ENCODE measurements at regions not wholly inside any gene's neighbourhood (a gene's known extent, or its start where the extent isn't known, plus 50 kb on each side); places are given as distances from the start of the nearest gene placed in this dataset.

- no peak for TF ChIP-seq ZBTB33 (IDR thresholded peaks at IDR 0.05; ENCODE audit: extremely low read depth, insufficient replicate concordance, low read length)
- TF ChIP-seq EGR1 (IDR thresholded peaks at IDR 0.05; ENCODE audit: low read depth) = no peak
- no peak for TF ChIP-seq TCF7L2 (IDR thresholded peaks at IDR 0.05; ENCODE audit: borderline replicate concordance, extremely low read depth, insufficient read depth, insufficient read length)
- no peak for TF ChIP-seq CEBPB (IDR thresholded peaks at IDR 0.05; ENCODE audit: low read depth)
- TF ChIP-seq, protein P1, sequence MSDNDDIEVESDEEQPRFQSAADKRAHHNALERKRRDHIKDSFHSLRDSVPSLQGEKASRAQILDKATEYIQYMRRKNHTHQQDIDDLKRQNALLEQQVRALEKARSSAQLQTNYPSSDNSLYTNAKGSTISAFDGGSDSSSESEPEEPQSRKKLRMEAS (IDR thresholded peaks at IDR 0.05) = no peak
- no peak for TF ChIP-seq EZH2phosphoT487 (IDR thresholded peaks at IDR 0.05; ENCODE audit: borderline replicate concordance)
Observed at GRCh38 chr10:10703382-10703781, 314.3 kb upstream of the CELF2 start (continued).

- no peaks in the 10 kb centered on the region for H3K79me2 ChIP-seq (ENCODE audit: insufficient read depth, low read length)
- DNase-seq (ENCODE audit: low read depth, low spot score) (no peak), ATAC-seq (no peak)
- H3K9me3 ChIP-seq (ENCODE audit: control insufficient read depth in 1 of 2, insufficient read depth in 1 of 2, low read depth in 1 of 2, low read length in 2 of 2) = peaks cover 4 to 38% of the 10 kb centered on the region in 2 experiments; a peak in 2 of 4 replicates
- no peaks in the 10 kb centered on the region for H3K36me3 ChIP-seq (ENCODE audit: control insufficient read depth in 1 of 2, insufficient read depth in 2 of 2, low read length in 2 of 2)
- H3K27ac ChIP-seq (ENCODE audit: low read depth, low read length) = no peak overlapping the region
- H3K9me2 ChIP-seq (ENCODE audit: insufficient read depth) = no peaks in the 10 kb centered on the region
- no peaks in the 10 kb centered on the region for H3K27me3 ChIP-seq (ENCODE audit: insufficient read depth, low read length)
- no TSS peak for BruUV-seq (replicated peaks)
- no peak overlapping the region for H3K4me2 ChIP-seq (ENCODE audit: low read length)
- RAD21 ChIA-PET (ENCODE audit: low non-redundant PET in 1 of 2, low total read pairs in 2 of 2, uncharacterized antibody in 2 of 2, unreplicated experiment in 2 of 2) = no interaction called here
- POLR2A ChIA-PET = no interaction called here
- H2AFZ ChIP-seq (ENCODE audit: low read depth, low read length, poor library complexity, severe bottlenecking) = no peak overlapping the region
- TF ChIP-seq, protein P1 (IDR thresholded peaks at IDR 0.05) = no peak
- TF ChIP-seq YY1 (IDR thresholded peaks at IDR 0.05; ENCODE audit: extremely low read depth, insufficient replicate concordance, low read depth, low read length) = no peak
- H4K20me1 ChIP-seq (ENCODE audit: insufficient read depth) = no peaks in the 10 kb centered on the region
- intact Hi-C loops (cut with micrococcal nuclease) = no loop called here
- H3K9ac ChIP-seq (ENCODE audit: low read length) = no peak overlapping the region
- H3K4me1 ChIP-seq (ENCODE audit: control insufficient read depth in 1 of 2, insufficient read depth in 2 of 2, low read length in 2 of 2) = no peaks in the 10 kb centered on the region
- no peak overlapping the region for H3K4me3 ChIP-seq (replicated peaks in 1 of 2; ENCODE audit: low read depth in 1 of 2, low read length in 2 of 2)
- CTCF ChIA-PET = no interaction called here
Observed at GRCh38 chr10:10712155-10712704, 305.4 kb upstream of the CELF2 start.

Measured in HCT116 (cell line).